ENCODE measurements at regions not wholly inside any gene's neighbourhood (a gene's known extent, or its start where the extent isn't known, plus 50 kb on each side); places are given as distances from the start of the nearest gene placed in this dataset.
A peak's percentile ranks its signal among the peaks of the same experiment; 100 is the strongest.

DNA sequence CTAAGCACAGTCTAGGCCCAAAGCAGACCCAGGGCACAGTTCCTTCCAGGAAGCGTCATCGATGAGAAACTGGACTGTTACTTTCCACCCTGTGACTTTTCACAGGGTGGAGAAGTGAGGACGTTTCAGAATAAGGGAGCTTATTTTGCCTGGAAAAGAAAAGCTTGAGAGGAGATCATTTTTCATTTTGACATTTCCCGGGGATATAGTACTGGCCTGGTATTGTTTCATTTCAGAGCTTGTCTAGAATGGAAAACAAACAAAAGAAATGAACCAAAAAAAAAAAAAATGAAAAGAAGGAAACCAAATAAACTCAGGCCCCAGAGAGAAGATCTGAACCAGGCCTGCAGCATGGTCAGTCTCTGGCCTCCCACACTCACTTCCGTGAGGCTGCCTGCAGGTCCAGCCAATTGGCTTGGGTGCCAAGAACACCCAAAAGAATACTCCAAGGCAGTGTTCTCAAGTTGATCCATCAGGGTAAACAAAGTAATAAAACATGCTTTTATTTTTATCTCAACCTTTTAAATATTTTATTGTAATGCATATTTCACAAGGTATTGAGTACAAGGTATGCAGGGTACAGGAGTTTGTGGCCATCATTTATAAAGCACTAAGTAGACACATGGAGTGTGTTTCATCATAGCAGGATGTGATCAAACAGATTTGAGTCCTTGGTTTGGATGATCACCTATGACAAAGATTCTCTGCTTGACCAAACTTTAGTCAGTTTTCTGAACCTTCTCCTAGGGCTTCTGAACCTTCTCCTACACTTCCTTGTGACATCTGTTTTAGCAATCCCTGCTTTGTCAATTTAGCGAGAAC is 176.9 kb upstream of the GGTLC1 start:
- no peak for DNase-seq

DNA sequence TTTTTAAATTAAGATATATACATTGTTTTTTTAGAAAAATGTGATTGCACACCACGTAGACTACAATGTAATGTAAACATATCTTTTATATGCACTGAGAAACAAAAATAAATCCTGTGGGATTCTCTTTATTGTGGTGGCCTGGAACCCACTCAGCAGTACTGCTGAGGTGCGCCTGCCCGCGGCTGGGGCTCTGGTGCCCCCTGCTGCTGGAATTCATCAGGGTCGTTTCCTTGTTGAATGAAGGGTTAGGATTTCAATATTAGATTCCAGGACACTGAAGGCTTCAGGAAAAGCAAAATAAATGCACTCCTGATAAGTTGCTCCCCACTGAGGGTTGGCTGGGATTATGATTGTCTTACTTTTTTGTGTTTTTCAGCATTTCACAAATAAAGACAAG is 175.8 kb upstream of the GGTLC1 start:
- no peak for DNase-seq

DNA sequence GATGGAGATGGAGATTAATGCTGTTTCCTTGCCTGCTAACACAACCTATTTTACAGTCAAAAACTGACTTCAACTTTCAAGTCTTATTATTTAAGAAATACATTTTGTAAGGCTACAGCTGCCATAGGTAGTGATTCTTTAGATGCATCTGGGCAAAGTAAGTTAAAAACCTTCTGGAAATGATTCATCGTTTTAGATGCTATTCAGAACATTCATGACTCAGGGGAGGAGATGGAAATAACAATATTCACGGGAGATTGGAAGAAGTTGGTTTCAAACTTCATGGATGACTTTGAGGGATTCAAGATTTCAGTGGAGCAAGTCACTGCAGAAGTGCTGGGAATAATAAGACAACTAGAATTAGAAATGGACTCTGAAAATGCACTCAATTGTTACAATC is 174.9 kb upstream of the GGTLC1 start:
- DNase-seq = no peak

DNA sequence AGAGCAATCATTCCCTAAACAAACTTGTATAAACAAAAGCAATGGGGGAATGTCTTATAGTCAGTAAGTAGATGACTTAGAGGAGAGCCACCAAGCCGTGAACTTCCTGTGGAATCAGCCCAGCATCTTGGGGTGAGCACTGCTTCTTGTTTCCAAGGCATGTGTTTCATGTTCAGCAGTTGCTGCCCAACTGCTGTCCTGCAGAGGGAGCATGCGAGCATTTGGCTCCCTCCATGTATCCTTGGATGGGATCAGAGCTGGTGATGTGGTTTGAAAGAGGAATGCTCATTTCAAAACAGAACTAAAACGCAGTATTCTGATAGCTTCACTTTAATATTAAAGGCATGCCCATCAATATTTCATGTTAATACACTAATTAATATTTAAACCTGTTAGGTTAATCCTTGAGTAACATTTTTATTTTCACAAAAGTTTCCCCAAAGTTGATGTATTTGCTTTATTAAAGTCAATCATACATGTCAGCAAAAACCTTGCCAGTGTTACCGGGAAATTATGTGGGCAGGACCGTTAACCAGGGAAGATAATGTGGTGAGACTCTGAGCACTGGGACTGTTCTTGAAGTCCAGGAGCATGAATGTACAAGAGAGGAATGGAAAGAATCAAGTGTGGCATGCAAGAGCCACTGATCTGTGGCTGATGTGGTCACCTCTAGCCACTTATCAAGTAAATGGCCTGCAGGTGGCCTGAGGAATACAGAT is 172.1 kb upstream of the GGTLC1 start:
- DNase-seq = peak; percentile 27

DNA sequence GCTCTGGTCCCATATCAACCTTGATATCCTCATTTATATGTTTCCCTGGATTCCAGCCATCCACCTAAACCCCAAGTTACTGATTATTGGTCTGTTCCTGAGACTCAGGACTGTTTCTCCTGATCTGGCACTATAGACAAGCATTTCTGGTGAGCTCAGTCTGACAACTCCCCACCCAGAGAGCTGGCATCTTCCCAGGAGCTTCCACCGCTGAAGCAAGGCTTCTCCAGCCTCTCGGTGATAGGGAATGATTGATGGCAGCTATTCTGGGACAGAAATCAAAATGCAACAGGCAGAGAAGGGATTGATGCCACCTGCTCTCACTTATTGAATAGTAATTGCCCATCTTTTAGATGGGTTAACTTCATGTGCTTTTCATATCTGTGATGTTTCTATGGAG is 169.7 kb upstream of the GGTLC1 start:
- DNase-seq = peak; percentile 13

DNA sequence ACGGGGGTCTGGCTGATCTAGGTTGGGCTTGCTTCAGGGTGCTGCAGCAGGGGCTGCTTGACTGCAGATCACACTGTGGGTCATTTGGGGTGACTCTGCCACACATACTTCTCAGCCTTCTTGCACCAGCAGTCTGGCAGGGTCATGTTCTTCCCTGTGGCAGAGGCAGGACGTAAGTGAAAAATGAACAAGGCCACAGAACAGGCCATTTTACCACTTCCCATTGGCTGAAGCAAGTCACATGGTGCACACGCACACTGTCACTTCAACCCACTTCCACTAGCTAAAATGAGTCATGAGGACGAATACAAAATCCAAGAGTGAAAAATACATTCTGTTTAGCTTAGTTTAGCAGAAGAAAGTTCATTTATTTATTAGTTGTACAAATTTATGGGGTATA is 168.6 kb upstream of the GGTLC1 start:
- no peak for DNase-seq

DNA sequence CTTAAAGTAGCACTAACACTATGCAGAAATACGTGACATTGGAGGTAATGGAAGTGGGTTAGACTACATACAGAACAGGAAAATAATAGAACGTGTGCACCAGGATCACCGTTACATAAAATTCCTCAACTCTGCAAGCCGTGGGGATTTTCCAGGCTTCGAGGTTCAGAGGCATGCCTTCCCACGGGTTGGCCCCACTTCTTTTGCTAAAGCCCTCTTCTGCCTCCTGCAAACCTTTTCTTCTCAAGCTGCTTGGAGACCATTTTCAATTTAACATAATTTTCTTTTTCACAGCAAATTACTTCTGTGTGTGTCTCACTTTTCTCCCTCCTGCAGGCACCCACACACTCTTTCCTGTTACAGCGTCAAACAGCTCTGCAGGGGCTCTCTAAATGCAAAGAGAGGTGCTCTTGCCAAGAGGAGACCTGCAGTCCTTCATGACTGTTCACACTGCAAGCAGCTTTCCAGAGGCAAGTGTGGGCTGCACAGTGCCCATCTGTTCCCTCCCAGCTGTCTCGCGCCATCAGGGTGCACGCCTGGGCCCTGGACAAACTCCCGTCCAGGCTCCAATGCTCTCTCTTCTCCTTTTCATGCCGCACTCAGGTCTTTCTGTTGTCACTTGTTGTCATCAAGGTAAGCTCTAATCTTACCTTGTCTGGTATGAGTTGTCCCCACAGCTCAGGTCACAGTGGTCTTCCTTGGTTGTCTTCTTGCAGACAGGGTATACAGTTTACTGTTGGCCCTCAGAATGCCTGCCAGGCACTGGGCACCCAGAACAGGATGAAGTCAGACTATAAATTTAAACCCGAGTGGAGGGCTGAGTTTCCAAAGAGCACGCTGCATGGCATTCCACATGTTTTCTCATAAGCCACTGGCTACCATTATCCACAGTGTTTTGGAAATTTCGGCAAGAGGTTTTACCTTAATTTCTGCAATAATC is 164.8 kb upstream of the GGTLC1 start:
- no peak for DNase-seq

DNA sequence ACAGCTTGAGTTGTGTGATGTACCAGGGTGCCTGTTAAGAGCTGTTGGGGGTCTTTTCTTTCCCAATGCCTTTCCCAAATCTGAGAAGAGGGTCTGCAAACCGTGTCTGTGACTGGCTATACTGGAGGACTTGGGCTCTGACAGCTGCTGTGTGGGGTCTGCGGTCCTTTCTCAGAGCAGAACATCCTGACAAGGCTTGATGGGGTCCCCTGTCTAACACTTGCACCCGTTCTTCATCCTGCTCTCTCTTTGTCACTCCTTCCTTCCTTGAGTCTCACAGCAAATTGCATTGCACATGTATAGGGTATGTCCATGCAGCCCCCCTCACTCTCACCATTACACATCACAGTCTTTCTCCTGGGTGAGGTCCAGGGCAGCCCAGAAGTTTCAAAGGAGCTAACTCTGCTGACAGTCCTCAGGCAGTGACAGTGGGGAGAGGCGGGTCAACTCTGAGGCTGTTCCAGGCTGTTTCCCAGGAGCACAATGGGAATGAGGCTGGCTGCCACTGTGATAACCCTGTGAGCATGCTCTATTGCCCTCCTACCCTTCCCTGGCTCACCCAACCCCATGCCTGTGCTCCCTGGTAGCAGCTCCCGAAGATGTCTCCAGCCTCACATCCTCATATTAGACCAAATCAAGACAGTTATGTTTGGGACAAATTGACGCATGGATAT is 163.2 kb upstream of the GGTLC1 start:
- DNase-seq = no peak

DNA sequence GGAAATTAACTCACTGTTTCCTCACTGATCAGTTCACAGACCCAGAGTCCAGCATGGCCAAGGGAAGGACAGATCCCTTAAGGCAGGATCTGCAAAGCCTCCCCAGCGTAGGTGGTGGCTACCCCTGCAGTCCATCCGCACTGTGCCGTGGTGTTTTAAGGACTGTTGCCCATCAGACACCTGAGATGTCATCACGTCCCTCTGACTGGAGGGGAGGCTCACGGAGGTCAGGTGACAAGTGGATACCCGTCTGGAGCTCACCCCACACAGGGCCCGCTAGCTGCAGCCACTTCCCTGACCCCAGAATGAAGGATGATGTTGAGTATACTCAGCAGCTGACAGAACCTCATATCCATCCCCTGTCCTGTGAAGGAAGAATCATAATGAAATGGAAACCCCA is 161.8 kb upstream of the GGTLC1 start:
- no peak for DNase-seq

DNA sequence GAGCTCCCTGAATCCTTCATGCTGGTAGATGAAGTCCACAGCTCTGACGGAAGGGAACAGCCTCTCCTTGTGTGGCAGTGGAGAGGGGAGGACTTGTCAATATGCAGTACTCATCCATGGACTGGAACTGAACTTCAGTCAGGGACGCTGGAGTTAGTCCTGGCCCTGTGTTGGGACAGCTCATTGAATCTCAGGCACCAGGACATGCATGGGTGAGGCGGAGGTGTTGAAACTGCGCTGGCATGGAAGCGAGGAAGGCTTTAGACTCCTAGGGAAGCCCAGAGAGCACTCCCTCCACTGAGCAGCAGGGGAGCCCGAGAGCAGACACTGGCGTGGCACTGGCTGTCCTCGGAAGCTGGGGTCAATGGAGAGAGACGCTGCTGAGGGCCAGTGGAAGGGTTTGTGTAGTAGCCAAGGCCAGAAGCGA is 161.3 kb upstream of the GGTLC1 start:
- no peak for DNase-seq

DNA sequence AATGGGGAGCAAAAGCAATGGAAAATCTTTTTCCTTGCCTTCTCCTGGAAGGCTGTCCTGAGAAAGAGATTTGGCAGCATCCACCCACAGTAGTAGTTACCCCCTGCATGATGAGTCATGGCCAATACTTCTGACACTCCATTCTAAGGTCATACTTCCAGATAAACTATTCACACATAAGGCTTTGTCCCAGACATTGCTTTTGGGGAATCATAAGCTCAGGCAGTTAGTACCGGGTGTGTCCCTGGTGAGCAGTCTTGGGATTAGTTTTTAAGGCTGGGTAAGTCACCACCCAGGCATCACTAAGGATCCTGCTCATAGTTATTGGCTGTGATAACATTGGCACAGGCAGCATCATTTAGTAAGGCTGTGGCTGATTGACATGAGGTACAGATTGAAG is 160.6 kb upstream of the GGTLC1 start:
- no peak for DNase-seq

DNA sequence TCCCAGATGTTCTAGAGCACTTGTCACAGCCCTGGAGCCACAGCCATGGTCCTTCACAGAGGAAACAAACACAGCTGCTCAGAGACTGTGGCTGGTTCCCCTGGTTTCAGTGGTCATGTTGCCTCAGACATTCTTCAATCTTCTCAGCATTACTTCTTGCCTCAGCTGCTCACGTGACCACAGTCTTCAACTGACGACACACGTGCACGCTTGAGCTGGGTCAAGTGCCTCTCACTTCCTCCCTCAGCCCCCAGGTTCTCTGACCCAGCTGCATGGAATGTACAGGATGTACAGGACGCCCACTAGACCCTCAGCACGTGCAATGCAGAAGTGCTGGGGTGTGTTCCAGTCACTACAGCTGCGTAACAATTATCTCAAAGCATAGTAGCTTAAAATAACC is 159.8 kb upstream of the GGTLC1 start:
- DNase-seq = no peak

DNA sequence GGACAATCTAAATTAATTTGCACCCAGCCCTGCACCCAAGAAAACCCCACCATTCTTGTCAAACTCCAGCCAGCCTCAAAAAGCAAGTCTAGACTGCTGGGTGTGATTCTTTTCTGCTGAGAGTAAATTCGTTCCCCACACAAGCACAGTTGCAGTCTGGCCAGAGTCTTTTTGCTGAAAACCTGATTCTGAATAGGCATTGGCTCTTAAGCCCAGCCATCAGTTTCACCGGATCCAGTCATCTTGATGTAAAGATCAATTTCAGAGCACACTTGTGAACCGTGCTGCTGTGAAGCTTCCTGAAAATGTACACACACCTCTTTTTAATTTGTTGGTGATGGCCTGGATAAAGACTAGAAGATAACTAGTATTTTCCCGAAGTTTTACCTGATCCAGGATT is 159.4 kb upstream of the GGTLC1 start:
- DNase-seq = no peak

DNA sequence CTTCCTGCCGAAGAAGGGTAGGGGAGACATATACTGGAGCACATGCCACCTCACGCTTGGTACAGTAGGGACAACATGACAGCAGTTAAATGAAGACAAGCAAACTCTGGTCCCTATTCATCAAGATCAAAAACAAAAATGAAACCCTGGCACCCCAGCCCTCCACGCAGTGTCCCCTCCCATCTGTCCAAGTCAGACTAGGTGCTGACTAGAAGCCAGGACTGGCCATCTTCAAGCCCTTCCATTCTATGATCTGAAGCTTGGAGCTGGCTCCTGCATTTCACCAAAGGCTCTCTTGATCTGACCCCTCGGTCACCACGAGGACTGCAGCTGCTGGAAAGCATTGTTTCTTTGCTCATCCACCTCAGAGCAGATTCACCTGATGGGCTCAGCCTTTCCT is 158.9 kb upstream of the GGTLC1 start:
- DNase-seq = no peak

DNA sequence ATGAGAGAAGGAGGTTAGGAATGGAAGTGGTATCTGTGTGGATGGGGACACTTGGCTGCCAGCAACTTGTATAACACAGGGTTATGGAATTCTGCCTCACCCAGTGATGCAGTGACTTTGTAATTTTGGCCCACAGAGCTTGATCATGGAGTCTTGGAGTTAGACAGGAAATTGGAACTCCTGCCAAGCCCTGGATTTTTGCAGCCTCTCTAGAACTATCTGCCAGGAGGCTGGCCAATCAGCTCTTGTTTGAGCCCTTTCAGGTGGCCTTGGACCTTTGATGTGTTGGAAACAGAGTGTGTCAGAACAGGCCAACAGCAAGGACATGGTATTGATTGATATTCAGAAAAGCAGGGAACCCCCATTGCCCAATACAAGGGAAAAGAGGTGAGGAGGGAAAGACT is 157.7 kb upstream of the GGTLC1 start:
- DNase-seq = no peak

DNA sequence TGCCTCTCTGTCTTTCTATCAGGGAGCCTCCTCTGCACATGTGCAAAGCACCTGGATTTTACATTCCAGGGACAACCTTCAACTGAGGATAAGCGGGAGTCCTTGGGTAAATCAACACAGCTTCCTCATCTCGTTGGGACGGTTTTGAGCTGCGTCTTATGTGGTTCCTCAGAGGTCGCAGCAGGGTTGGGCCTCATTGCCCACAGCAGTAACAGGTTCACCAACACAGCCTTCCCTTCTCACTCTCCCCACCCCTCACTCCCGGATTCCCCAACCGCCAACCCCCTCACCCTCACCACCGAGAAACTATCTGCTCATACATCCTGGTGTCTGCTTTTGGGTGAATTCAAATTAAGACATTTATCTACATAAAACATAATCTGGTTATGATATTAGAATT is 155.8 kb upstream of the GGTLC1 start:
- DNase-seq = no peak

DNA sequence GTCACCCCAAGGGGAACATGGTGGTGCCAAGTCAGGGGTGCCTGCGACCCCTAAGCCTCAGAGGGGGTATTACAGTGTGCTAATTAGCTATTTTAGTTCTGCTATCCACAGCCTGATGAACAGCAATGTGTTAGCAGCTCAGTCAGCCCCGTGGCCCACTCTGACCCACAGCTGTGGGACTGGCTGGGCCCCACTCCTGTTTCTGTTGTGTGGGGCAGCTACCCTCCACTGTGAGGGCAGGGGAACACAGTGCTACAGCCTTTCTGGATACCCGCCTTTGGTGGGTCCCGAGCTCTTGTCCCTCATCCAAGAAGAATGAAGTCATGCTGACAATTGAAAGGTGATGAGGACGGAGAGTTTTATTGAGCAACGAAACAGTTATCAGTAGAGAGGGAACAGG is 152.5 kb upstream of the GGTLC1 start:
- DNase-seq = no peak

DNA sequence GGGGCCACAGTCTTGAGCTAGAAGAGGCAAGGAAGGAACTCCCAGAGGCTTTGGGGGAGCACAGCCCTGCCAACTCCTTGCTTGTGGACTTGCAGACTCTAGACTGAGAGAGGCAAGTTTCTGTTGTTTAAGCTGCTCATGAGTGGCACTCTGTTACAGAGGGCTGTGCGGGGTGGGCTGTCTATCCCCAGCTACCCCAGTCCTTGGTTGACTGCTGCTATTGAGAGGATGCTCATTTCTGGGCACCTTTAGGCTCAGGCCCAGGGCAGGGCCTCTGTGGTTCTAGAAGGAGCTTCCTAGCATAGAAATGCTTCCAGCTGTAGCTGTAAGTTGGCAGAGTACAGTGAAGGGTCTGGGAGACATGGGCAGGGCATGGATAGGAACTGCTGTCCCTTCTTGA is 151.3 kb upstream of the GGTLC1 start:
- no peak for DNase-seq

DNA sequence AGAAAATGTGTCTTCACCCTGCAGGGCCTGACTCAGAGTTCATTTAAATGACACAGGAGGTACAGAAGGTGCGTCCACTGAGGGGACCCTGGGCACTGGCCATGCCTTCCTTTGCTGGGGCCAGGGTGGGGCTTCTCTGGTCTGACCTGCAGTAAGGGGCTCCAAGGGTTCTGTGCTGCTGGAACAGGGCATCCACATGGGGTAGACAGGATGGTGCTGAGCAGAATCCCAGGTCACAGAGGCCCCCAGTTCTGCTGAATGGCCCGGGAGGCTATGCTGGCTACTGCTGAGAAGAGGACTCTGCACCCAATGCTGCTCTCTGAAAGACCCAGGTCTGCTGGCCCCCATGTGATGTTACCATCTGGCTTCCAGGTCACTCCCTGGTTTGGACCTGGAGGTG is 150.4 kb upstream of the GGTLC1 start:
- no peak for DNase-seq

DNA sequence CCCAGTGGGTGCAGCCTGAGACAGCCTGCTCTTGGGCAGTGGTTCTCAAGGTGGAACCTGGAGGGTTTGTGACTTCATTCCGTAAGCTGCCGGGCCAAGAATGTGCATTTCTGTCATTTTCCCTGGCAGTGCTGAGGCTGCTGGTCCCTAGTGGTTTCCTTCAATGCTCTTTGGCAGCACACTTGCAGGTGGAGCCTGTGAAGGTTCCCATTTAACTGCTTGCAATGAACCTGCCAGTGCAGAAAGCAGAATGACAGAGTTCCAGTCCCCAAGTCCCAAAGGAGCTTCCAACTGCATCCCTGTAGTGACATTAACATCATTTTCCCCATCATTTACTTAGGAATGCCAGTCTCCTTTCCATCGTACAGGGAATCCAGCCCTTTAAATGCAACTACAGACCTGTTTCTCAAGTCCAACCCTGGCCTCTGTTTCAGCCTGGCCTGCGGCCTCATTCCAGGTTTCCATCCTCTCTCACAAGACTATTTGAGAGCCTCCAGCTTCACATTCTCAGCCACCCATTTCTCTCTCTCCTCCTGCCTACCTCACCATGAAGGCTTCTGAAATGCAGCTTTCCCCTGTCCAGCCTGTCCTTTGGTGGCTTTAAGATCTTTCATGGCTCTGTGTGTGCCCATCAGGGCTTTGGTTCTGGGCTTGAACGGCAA is 149.7 kb upstream of the GGTLC1 start:
- DNase-seq = no peak

DNA sequence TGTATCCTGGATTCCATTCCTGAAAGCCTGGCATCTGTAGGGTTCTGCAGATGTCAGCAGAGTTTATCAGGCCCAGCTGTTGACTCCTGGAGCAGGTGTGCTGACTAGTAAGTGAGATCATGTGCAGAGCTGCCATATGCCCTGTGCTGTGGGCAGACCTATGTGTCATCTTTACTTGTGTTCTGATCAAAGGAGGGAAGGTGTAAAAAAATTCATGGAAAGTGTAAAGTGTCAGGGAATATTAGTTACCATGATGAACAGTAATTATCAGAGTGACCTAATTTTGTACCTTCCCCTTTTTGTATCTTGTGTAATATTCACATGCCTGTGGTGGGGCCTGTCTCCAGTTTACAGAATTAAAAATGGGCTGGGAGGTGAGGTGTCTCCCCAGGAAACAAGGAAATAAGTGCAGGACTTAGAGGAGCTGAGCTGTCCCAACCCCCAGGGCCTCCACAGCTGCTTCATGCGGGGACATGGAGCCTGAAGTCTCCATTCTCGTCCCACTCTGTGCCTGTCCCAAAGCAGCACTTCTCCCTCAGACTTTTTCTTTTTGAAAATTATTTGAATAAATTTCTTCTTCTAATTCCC is 148.2 kb upstream of the GGTLC1 start:
- no peak for DNase-seq

DNA sequence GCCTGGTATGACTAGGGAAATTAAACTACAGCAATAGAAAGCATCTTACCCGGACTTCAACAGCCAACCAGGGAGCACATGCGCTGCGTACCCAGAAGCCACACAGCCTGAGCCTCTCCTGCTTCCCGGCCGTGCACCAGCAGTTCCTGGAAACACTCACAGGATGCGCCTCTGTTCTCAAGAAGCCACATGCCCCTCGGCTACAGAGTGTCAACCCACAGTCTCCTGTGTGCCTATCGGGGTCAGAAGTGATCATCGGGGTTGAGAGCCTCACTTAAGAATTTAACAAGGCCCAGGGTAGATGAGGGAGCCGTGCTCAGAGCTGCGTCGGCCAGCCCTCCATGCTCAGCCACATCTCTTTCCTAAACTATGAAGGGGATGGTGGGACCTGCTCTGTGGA is 147.2 kb upstream of the GGTLC1 start:
- no peak for DNase-seq

Data from NCI-H1105 treated with DMSO at 0.1 percent for 48 hours (cell line).